Coronary artery (tissue), 2 donors: ENCODE measurements at regions not wholly inside any gene's neighbourhood (a gene's known extent, or its start where the extent isn't known, plus 50 kb on each side); places are given as distances from the start of the nearest gene placed in this dataset.

ENCODE experiments used
- DNase-seq: peaks from one replicate; pipeline ENCODE4 v3.0.0-alpha.2; 2017; ENCODE audit warnings: low spot score
- H3K27ac ChIP-seq, 2 donors: fragments of 200-600 bp; sonication (generic); one replicate each; pipeline ENCODE4 v1.5.1; 2016 to 2019
- H3K4me3 ChIP-seq: fragments of 200-600 bp; sonication (generic); 2 replicates; pipeline ENCODE4 v1.5.1; 2016; ENCODE audit warnings: mild to moderate bottlenecking, moderate library complexity
- TF ChIP-seq, protein P1 (sequence below): fragments of 200-600 bp; sonication (generic); IDR thresholded peaks from one replicate; pipeline ENCODE4 v1.5.1; 2019; ENCODE audit warnings: antibody characterized with exemption

- no peak for DNase-seq
- Histone ChIP-seq H3K4me3 (no peak overlapping the region), H3K27ac (no peak overlapping the region)
- TF ChIP-seq, protein P1, sequence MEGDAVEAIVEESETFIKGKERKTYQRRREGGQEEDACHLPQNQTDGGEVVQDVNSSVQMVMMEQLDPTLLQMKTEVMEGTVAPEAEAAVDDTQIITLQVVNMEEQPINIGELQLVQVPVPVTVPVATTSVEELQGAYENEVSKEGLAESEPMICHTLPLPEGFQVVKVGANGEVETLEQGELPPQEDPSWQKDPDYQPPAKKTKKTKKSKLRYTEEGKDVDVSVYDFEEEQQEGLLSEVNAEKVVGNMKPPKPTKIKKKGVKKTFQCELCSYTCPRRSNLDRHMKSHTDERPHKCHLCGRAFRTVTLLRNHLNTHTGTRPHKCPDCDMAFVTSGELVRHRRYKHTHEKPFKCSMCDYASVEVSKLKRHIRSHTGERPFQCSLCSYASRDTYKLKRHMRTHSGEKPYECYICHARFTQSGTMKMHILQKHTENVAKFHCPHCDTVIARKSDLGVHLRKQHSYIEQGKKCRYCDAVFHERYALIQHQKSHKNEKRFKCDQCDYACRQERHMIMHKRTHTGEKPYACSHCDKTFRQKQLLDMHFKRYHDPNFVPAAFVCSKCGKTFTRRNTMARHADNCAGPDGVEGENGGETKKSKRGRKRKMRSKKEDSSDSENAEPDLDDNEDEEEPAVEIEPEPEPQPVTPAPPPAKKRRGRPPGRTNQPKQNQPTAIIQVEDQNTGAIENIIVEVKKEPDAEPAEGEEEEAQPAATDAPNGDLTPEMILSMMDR: no peak
Measured at GRCh38 chr2:38217401-38218188, 141.6 kb upstream of the CYP1B1 start.

DNA sequence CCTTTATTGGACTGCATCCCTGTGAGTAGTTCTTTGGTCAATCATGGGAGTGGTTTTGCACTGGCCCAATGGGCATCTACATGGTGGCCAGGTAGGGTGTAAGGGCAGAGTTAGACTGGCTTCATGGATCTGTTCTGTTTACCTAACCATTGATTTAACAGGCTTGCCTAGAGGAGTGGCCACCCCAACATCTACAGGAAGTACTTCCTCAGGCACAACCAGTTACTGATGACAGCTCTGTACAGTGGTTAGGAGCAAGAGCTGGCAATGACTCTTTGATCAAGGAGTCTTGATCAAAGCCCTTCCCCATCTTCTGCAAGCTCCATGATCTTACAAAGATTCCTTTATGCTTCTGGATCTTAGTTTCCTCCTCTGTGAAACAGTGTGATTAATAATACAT lies 140.9 kb upstream of the CYP1B1 start:
- no peak for DNase-seq
- TF ChIP-seq, protein P1: no peak

GRCh38 chr2:38215993-38216392 lies 140.0 kb upstream of the CYP1B1 start:
- H3K4me3 ChIP-seq: no peak overlapping the region
- no peak overlapping the region for H3K27ac ChIP-seq
- no peak for DNase-seq
- TF ChIP-seq, protein P1: no peak

More for the DNA sequence above, 140.9 kb upstream of the CYP1B1 start:
- H3K27ac ChIP-seq: no peak overlapping the region
- H3K4me3 ChIP-seq: no peak overlapping the region

DNA sequence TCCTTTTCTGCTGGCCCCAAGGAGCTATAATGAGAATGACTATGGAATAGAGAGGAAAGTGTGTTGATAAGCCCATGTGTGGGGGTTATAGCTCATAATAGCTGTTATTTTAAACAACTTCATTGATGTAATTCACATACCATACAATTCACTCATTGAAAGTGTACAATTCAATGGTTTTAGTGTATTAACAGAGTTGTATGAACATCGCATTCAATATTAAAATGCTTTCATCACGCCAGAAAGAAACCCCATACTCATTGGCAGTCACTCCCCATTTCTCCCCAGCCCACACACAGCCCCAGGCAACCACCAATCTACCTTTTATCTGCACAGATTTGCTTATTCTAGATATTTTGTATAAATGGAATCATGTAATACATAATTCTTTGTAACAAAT lies 139.6 kb upstream of the CYP1B1 start:
- DNase-seq: no peak
- Histone ChIP-seq H3K27ac (no peak overlapping the region), H3K4me3 (no peak overlapping the region)
- TF ChIP-seq, protein P1: no peak

DNA sequence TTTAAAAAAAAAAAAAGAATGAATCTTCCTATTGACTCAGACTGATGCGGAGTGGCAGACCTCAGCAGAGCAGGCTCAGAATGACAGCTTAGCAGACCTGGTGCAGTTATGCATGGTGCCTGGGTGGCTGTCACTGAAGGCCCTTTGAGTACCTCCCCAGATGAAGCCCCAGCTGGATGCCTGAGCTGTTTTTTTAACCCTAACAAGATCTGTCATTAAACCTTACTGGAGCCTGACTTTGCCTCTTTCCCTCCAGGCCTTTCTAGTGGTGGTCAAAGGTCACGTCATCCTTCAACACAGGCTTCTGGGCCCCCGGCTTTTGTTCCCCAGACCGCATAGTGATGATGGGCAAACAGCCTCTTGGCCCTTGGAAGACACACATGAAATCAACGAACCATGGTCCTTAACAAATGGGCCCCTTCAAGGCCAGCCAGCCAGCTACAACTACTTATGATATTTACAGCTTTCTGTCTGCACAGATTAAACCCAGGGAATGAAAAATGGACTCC lies 138.3 kb upstream of the CYP1B1 start:
- Histone ChIP-seq H3K27ac (no peak overlapping the region), H3K4me3 (no peak overlapping the region)
- TF ChIP-seq, protein P1: no peak
- DNase-seq: no peak

DNA sequence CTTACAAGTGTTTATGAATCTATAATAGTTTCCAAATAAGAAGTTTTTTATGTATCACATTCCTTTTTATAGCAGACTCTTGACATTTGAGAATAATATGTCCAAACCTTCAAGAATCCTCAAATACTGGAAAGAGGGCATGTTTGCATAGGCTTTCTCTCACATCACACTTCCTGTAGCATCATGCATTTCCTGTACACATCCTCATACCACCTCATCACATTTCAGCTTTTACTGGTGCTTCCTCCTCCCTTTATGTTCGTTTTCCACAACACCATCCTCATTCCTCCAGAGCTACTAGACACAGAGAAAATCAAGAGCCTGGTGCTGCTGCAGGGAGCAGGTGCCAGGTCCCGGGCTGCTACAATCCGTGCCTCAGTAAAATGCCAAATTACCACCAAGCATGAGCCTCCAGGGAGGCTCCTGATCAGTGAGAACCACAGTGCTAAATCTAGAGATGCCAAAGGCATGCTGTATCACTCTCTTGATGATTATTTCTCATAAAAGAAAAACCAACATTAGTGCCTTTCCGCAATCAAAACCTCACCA lies 137.7 kb upstream of the CYP1B1 start:
- no peak overlapping the region for H3K27ac ChIP-seq
- TF ChIP-seq, protein P1: no peak
- no peak overlapping the region for H3K4me3 ChIP-seq
- DNase-seq: no peak

- no peak for DNase-seq
- TF ChIP-seq, protein P1: no peak
- H3K27ac ChIP-seq: no peak overlapping the region
- H3K4me3 ChIP-seq: no peak overlapping the region
Measured at GRCh38 chr2:38212312-38212711, 136.4 kb upstream of the CYP1B1 start.
